ENCODE measurements at regions not wholly inside any gene's neighbourhood (a gene's known extent, or its start where the extent isn't known, plus 50 kb on each side); places are given as distances from the start of the nearest gene placed in this dataset.

DNA sequence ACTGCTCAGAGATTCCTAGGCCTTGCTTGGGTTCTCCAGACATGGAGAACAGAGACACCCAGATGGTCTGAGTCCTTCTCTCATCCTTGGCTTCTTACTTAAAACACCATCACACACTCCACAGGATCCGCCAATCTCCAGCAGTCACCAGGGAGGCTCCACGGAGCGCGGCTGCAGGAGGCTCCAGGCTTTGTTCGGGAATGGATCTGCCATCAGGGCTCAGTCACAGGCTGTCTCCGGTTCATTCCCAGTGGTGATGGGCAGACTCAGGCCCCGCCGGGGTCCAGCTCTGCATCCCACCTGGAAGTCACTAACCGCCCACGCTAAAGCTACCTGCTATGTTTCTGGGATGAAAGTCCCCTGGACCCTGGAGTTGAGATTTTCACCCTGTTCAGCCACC is 312.9 kb downstream of the TCERG1L start:
- TF ChIP-seq, protein P1, sequence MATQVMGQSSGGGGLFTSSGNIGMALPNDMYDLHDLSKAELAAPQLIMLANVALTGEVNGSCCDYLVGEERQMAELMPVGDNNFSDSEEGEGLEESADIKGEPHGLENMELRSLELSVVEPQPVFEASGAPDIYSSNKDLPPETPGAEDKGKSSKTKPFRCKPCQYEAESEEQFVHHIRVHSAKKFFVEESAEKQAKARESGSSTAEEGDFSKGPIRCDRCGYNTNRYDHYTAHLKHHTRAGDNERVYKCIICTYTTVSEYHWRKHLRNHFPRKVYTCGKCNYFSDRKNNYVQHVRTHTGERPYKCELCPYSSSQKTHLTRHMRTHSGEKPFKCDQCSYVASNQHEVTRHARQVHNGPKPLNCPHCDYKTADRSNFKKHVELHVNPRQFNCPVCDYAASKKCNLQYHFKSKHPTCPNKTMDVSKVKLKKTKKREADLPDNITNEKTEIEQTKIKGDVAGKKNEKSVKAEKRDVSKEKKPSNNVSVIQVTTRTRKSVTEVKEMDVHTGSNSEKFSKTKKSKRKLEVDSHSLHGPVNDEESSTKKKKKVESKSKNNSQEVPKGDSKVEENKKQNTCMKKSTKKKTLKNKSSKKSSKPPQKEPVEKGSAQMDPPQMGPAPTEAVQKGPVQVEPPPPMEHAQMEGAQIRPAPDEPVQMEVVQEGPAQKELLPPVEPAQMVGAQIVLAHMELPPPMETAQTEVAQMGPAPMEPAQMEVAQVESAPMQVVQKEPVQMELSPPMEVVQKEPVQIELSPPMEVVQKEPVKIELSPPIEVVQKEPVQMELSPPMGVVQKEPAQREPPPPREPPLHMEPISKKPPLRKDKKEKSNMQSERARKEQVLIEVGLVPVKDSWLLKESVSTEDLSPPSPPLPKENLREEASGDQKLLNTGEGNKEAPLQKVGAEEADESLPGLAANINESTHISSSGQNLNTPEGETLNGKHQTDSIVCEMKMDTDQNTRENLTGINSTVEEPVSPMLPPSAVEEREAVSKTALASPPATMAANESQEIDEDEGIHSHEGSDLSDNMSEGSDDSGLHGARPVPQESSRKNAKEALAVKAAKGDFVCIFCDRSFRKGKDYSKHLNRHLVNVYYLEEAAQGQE (IDR thresholded peaks at IDR 0.05; ENCODE audit: insufficient replicate concordance, low read depth), result no peak
- TF ChIP-seq, protein P2, sequence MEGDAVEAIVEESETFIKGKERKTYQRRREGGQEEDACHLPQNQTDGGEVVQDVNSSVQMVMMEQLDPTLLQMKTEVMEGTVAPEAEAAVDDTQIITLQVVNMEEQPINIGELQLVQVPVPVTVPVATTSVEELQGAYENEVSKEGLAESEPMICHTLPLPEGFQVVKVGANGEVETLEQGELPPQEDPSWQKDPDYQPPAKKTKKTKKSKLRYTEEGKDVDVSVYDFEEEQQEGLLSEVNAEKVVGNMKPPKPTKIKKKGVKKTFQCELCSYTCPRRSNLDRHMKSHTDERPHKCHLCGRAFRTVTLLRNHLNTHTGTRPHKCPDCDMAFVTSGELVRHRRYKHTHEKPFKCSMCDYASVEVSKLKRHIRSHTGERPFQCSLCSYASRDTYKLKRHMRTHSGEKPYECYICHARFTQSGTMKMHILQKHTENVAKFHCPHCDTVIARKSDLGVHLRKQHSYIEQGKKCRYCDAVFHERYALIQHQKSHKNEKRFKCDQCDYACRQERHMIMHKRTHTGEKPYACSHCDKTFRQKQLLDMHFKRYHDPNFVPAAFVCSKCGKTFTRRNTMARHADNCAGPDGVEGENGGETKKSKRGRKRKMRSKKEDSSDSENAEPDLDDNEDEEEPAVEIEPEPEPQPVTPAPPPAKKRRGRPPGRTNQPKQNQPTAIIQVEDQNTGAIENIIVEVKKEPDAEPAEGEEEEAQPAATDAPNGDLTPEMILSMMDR (IDR thresholded peaks at IDR 0.05; ENCODE audit: insufficient read depth, low read length), result no peak
- no peak for TF ChIP-seq POLR2AphosphoS5 (IDR thresholded peaks at IDR 0.05; ENCODE audit: low read depth)
